Brain pericyte (primary cell): ENCODE measurements at regions not wholly inside any gene's neighbourhood (a gene's known extent, or its start where the extent isn't known, plus 50 kb on each side); places are given as distances from the start of the nearest gene placed in this dataset.

Source experiments
- DNase-seq: peaks from one replicate; pipeline ENCODE4 v3.0.0-alpha.2; 2012; ENCODE audit warnings: low read depth, low spot score

DNA sequence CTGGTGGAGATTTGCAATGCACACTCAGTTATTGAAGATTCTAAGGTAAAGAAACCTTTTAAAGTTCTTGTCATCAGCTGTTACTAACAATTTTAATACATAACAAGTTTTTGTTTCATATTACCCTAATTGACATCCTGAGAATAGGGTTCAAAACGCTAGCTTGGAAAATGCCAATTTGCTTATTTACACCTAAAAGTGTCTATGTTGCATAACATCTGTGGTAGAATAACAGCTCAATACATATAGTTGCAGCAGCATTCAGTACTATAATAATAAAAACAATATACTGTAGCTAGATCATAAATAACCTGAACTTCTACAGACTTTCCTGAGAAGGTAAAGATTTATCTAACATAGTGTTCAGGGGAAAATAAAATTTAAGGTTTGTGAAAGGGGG lies 219.0 kb downstream of the OSR1 start:
- no peak for DNase-seq

DNA sequence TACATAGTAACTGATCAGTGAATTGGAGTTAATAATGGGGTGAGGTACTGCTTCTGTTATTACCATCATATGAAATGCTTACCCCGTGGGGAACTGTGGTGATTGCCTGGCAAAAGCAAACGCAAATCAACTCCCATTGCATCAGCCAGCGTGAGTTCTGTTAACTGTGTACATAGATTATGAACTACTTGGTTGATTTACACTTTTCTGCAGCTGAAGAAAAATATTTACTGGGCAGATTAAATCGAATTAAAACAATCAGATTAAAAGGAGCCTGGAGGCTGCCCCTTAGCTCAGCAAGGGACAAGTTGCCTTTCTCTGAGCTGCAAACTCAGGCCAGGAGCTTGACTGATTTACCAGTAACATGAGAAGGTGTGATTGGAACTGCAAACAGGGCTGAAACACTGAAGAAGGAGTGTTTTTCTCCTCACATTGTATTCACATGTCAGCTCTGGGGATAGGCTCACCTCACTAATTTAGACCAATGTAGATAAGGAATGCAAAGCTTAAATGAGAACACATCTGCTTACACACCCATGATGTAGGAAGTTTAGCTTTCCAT lies 220.1 kb downstream of the OSR1 start:
- no peak for DNase-seq

DNA sequence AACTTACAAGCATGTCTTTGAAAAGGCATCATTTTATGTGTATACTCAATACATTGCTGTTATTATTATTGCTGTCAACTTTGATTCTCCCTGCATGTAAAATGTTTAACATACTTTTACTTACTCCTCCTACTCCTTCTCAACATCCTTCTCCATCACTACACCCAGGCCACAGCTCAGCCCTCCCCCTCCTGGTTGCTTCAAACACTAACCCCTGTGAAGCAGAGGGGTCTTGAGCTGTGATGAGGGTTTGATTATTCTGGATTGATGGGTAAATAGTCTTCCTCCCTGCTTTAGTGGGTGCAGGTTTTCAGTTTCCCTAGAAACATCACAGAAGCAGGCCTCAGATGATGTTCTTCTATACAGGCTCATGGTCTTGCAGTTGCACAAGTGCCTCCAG lies 221.0 kb downstream of the OSR1 start:
- no peak for DNase-seq

DNA sequence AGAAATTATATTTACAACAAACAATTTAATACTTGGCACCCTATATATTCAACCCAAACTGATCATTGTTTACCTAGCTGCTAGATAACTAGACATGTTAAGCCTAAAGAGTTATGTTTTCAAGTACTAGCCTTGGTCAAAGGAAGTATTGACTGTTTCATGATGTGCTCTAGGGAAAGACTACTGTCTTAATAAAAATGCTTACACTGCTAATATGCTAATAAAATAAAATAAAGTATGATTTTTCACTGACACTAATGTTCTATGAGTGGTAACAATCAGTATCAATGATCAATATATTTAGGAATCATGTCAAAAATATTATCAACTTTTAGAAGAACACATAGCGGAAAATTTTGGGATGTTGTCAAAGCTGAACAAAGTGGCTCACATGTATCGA lies 225.5 kb downstream of the OSR1 start:
- DNase-seq = no peak

DNA sequence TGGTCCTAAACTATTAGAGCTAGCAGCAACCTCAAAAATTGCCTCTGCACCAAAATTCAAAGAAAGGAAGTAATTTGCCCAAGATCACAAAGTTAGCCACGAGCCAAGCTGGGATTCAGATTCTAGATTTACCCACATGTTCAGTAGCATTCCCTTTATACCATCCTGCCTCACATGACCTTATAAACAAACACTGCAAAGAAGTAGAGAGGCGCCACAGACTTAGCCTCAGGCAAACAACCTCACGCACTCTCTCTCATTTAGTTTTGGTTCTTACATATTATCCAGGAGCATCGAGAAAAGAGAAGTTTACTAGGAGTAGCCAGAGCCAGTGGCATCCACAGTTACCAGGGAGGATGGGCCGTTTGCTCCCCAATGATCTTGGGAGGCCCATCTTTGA lies 226.6 kb downstream of the OSR1 start:
- no peak for DNase-seq

- no peak for DNase-seq
These were observed 230.3 kb downstream of the OSR1 start for GRCh38 chr2:19128148-19128547.

GRCh38 chr2:19127616-19128015 lies 230.8 kb downstream of the OSR1 start:
- no peak for DNase-seq

- DNase-seq = no peak
These were observed 232.3 kb downstream of the OSR1 start for GRCh38 chr2:19125901-19126680.

GRCh38 chr2:19124135-19124534 lies 234.3 kb downstream of the OSR1 start:
- DNase-seq = no peak

DNA sequence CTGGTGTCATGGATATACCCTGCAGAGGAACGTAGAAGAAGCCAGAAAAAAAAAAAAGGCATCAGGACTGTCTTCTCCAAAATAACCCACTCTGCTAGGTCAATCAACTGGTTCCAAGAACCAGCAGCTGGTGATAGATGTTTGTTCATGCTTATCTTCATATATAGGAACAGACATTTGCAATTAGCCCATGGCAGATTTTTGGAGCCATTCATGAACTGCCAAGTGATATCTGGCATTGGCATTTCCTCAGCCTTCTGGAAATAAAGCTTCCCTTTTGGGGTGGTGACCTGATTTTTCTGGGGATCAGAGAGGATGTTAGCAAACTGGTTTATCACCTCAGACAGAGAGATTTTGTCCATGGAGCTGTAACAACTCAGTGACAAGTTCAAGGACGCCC lies 234.9 kb downstream of the OSR1 start:
- no peak for DNase-seq

- DNase-seq = no peak
These were observed 236.2 kb downstream of the OSR1 start for GRCh38 chr2:19122220-19122619.

DNA sequence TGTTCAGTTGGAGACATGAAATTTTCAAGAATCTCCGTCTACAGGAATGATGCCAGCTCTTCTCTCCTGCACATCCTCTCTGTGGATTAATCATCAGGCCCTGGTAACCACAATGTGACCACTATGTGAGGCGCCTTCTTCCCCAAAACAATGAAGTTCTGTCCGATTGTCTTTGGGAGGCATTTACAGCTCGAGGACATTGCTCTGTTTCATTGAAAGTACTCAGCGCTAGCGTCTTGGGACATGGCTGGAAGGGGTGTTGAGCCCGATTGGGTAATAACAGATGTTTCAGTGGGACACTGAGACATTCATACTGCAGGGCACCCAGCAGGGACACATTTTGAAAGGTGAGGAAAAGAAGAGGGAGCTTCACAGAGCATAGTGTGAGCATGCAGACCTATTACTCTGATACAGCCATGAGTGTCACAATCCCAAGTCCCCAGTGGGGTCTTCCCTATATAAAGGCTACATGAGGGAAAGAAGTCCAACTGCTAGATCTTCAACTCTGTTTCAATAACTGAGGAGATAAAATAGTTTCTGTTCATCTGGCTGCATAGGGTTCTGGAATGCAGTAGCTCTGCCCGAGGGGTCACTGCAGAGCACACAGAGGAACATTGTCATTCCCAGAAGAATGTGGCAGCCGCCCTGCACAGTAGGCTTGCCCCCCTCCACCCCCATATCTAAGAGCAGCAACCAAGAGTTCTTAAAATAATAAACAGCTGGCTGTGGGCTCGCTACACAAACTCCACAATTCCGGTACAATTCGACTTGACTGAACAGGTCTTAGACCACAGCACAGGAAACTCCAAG lies 237.3 kb downstream of the OSR1 start:
- DNase-seq = no peak

DNA sequence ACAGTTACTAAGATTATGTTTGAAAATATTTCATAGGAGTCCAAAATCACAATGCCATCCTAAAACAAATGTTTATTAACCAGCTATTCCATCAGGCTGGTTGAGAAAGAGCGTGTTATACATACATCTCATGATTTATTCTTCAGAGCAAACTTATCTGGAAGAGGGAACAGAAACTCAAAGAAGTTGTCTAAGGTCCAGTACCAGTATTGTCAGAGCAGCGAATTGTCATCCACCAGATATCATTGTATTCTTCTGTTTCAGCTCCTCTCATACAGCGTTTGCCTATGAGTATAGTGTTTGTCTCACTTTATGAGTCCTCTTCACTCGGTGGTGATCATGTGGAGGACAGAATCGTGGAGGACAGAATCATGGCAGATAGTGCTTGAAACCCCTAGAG lies 238.2 kb downstream of the OSR1 start:
- no peak for DNase-seq

DNA sequence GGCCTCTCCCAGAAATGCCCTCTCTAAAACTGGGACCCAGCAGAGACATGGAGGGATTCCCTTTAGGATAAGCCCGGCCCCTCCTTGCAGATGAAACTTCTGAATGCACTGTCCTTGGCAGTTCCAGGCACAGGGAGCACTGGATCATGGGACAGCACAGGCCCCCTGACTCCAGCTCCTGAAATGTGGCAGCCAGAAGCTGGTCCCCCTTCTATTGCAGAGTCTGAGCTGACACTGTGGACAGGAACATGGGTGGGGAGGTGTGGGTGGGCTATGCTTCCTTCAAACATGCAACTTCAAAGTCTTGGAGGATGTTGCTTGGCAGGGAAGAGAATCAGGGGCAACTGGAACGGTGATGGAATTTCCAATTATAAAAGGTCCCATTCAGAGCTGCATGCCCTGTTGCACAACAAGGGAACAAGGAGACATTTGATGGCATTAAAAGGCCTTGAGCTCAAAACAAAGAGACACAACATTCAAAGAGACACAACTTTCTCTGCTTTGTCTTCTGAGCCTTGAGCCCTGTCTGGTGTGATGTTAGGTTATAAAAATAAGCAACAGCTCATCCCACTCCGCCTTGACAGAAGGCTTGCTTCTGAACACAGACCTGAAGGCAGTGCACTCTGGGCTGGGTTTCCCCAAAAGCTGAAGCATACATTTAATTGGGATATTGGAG lies 239.0 kb downstream of the OSR1 start:
- DNase-seq = no peak

DNA sequence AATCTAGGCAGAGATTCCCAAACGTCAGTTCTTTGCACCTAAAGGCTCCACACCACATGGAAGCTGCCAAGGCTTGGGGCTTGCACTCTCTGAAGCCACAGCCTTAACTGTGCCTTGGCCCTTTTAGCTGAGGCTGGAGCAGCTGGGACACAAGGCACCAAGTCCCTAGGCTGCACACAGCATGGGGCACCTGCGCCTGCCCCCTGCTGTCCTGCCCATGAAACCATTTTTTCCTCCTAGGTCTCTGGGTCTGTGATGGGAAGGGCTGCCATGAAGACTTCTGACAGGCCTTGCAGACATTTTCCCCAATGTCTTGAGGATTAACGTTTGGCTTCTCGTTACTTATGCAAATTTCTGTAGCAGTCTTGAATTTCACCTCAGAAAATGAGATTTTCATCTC lies 241.5 kb downstream of the OSR1 start:
- DNase-seq = no peak

DNA sequence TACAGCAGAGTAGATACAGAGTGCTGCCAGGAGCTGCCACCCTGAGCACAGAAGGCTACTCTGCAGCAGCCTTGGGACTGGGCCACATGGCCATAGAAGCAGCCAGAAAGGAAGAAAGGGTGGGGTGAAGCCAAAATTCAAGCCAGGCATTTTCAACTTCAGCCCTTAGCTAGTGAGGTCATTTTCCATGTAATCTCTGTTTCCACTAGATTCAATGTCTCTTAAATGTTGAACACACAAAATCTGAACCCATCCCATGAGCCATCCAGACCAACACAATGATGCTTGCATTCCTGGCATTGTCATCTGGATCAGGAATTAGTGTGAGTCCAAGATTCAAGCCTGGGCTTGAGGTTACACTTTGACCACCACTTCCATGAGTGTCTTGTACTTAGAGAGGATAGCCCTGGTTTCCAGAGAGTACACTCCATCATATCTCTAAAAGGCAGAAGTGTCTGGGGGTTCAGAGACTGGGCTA lies 243.6 kb downstream of the OSR1 start:
- no peak for DNase-seq

DNA sequence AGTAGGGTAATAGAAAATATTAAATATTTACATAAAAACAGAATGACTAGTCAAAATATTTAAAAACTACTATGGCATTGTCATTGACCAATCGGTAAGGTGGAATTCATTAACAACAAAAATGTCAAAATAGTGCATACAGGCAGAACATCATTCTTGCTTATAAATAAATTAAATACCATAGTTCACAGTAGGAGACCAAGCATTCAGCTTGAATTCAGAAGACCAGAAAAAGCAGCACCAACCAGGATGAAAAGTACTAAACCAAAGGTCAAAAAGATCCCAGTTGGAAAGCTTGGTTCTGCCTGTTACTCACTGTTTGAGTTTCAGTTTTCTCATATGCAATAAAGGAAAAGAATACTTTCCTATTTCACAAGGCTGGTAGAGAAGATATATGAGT lies 244.3 kb downstream of the OSR1 start:
- DNase-seq = no peak

- DNase-seq = no peak
These were observed 247.1 kb downstream of the OSR1 start for GRCh38 chr2:19111354-19111753.

- no peak for DNase-seq
These were observed 248.9 kb downstream of the OSR1 start for GRCh38 chr2:19109518-19109917.

DNA sequence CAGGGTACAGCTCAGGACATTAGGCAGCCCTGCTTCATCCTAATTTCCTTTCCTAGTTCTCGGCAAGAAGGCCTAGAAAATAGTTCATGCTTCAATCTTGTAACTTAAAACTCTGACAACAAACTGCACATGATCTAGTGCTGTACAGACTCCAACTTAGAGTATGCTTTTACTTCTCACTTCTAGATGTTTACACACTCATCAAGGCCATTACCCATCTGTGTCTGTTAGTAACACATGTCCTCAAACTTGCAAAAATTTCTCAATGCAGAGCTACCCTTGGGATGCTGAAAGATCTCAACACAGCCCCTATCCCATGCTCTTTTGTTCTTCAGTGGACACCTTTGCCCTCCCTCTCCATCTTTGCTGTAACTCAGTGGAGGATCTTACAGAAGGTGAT lies 252.0 kb downstream of the OSR1 start:
- DNase-seq = no peak

DNA sequence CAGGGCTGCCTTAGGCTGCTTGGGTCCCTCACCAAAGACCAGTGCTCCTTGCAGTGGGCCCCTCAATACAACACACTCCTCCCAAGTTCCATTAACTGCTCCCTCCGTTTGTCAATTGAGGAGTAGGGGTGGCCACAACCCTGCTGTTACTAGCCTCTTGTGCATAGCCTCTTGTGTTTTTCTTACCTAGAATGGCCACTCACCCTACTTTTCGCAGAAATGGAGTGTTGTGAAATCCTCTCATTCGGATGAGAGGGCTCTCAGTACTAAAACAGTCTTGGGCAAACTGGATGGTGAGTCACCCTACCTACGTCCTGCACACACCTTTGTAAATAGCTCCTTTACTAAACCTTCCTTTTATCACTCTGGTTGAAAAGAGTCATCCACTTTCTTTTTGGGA lies 253.9 kb downstream of the OSR1 start:
- no peak for DNase-seq
